ENCODE measurements at regions not wholly inside any gene's neighbourhood (a gene's known extent, or its start where the extent isn't known, plus 50 kb on each side); places are given as distances from the start of the nearest gene placed in this dataset.

DNA sequence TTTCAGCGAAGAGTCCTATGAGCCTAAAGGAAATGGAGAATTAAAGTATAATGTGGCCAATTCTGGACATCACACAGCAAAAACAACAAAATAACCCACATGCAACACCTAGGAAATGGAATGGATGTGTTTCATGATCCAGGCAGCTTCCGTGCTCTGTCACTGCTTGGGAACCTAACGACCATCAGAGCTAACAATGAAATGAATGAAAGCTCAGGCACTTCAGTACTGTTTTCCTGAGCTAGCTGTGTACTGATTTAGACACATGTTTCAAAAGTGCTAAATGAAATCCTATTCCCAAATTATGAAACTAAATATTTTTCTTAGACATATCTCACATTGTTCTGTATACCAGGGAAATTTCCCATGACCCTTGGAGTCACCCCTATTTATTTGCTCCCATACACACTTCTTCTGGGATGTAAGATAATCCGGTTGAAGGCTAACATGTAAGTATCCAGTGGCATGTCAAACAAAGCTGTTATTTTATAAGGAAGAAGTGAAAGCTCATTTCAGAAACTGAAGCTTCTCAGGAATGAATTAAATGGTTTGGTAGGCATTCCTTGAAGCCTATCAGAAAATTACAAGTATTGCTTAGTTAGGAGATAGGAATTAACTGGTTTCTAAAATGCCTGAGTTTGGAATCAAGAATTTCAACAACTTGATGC lies 108.5 kb upstream of the RND3 start:
- Histone ChIP-seq H3K79me2 (ENCODE audit: insufficient read depth, low read length) (no peaks in the 10 kb centered on the region), H4K20me1 (ENCODE audit: insufficient read depth, low read length) (no peaks in the 10 kb centered on the region), H2AFZ (ENCODE audit: low read depth, low read length) (peak overlapping the region; percentile 13), H3K27me3 (ENCODE audit: insufficient read depth, low read length) (no peaks in the 10 kb centered on the region), H3K9me3 (ENCODE audit: insufficient read depth, low read depth, low read length) (no peaks in the 10 kb centered on the region), H3K4me3 (ENCODE audit: insufficient read depth, low read depth, low read length) (no peak overlapping the region), H3K4me1 (ENCODE audit: insufficient read depth, low read length) (peaks cover 11% of the 10 kb centered on the region), H3K36me3 (ENCODE audit: insufficient read depth, low read length) (no peaks in the 10 kb centered on the region), H3K27ac (ENCODE audit: low read depth, low read length) (peak overlapping the region; percentile 78), H3K9ac (ENCODE audit: low read length) (peak overlapping the region; percentile 59), H3K4me2 (ENCODE audit: low read length) (peak overlapping the region; percentile 52)
- Mint-ChIP-seq H3K36me3 (ENCODE audit: low read depth, unreplicated experiment) (peaks cover 2% of the 10 kb centered on the region), H3K27ac (ENCODE audit: unreplicated experiment) (peak overlapping the region; percentile 79), H3K27me3 (ENCODE audit: low read depth, unreplicated experiment) (no peaks in the 10 kb centered on the region), H3K9me3 (ENCODE audit: unreplicated experiment) (no peaks in the 10 kb centered on the region), H3K4me3 (ENCODE audit: unreplicated experiment) (no peak overlapping the region), H3K4me1 (ENCODE audit: low read depth, unreplicated experiment) (peaks cover 20% of the 10 kb centered on the region)
- DNase-seq (ENCODE audit: low read depth) (peak; percentile 85), FAIRE-seq (peak; percentile 67)
- TF ChIP-seq, protein P1, sequence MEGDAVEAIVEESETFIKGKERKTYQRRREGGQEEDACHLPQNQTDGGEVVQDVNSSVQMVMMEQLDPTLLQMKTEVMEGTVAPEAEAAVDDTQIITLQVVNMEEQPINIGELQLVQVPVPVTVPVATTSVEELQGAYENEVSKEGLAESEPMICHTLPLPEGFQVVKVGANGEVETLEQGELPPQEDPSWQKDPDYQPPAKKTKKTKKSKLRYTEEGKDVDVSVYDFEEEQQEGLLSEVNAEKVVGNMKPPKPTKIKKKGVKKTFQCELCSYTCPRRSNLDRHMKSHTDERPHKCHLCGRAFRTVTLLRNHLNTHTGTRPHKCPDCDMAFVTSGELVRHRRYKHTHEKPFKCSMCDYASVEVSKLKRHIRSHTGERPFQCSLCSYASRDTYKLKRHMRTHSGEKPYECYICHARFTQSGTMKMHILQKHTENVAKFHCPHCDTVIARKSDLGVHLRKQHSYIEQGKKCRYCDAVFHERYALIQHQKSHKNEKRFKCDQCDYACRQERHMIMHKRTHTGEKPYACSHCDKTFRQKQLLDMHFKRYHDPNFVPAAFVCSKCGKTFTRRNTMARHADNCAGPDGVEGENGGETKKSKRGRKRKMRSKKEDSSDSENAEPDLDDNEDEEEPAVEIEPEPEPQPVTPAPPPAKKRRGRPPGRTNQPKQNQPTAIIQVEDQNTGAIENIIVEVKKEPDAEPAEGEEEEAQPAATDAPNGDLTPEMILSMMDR (IDR thresholded peaks at IDR 0.05; ENCODE audit: insufficient read depth, low read depth, low read length): no peak
- no peak for TF ChIP-seq EZH2 (IDR thresholded peaks at IDR 0.05; ENCODE audit: insufficient read depth, low read length)

DNA sequence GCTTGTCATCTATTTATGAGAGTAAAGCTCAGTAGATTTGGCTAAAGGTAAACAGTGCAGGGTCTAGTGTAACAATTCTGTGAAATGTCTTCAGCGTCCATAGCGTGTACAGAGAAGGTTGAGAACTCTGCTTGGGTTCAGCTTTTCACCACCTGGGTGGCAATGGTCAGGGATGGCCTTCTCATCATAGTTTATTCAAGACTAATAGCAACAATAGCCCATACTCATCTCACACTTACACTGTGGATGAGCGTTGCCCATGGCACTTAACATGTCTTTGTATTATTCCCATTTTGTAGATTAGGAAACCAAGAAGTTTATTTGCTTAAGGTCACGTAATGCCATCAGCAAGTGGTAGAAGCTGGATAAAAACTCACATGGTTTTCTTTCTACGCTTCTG lies 106.8 kb upstream of the RND3 start:
- H3K27ac ChIP-seq (ENCODE audit: low read depth, low read length): no peak overlapping the region
- H3K4me1 ChIP-seq (ENCODE audit: insufficient read depth, low read length): peaks cover 10% of the 10 kb centered on the region
- Mint-ChIP-seq H3K4me3 (ENCODE audit: unreplicated experiment) (no peak overlapping the region), H3K4me1 (ENCODE audit: low read depth, unreplicated experiment) (peaks cover 20% of the 10 kb centered on the region), H3K27ac (ENCODE audit: unreplicated experiment) (peak overlapping the region; percentile 55), H3K9me3 (ENCODE audit: unreplicated experiment) (no peaks in the 10 kb centered on the region), H3K36me3 (ENCODE audit: low read depth, unreplicated experiment) (peaks cover 2% of the 10 kb centered on the region), H3K27me3 (ENCODE audit: low read depth, unreplicated experiment) (no peaks in the 10 kb centered on the region)
- no peaks in the 10 kb centered on the region for H3K27me3 ChIP-seq (ENCODE audit: insufficient read depth, low read length)
- TF ChIP-seq, protein P1 (IDR thresholded peaks at IDR 0.05; ENCODE audit: insufficient read depth, low read depth, low read length): no peak
- TF ChIP-seq EZH2 (IDR thresholded peaks at IDR 0.05; ENCODE audit: insufficient read depth, low read length): no peak
- no peaks in the 10 kb centered on the region for H4K20me1 ChIP-seq (ENCODE audit: insufficient read depth, low read length)
- H3K4me3 ChIP-seq (ENCODE audit: insufficient read depth, low read depth, low read length): no peak overlapping the region
- H3K4me2 ChIP-seq (ENCODE audit: low read length): no peak overlapping the region
- FAIRE-seq (peak; percentile 5), DNase-seq (ENCODE audit: low read depth) (no peak)
- H3K79me2 ChIP-seq (ENCODE audit: insufficient read depth, low read length): no peaks in the 10 kb centered on the region
- no peaks in the 10 kb centered on the region for H3K36me3 ChIP-seq (ENCODE audit: insufficient read depth, low read length)
- H3K9ac ChIP-seq (ENCODE audit: low read length): no peak overlapping the region
- H2AFZ ChIP-seq (ENCODE audit: low read depth, low read length): no peak overlapping the region
- no peaks in the 10 kb centered on the region for H3K9me3 ChIP-seq (ENCODE audit: insufficient read depth, low read depth, low read length)

All from astrocyte (in vitro differentiated cells and primary cell).